ENCODE measurements at regions not wholly inside any gene's neighbourhood (a gene's known extent, or its start where the extent isn't known, plus 50 kb on each side); places are given as distances from the start of the nearest gene placed in this dataset.

DNA sequence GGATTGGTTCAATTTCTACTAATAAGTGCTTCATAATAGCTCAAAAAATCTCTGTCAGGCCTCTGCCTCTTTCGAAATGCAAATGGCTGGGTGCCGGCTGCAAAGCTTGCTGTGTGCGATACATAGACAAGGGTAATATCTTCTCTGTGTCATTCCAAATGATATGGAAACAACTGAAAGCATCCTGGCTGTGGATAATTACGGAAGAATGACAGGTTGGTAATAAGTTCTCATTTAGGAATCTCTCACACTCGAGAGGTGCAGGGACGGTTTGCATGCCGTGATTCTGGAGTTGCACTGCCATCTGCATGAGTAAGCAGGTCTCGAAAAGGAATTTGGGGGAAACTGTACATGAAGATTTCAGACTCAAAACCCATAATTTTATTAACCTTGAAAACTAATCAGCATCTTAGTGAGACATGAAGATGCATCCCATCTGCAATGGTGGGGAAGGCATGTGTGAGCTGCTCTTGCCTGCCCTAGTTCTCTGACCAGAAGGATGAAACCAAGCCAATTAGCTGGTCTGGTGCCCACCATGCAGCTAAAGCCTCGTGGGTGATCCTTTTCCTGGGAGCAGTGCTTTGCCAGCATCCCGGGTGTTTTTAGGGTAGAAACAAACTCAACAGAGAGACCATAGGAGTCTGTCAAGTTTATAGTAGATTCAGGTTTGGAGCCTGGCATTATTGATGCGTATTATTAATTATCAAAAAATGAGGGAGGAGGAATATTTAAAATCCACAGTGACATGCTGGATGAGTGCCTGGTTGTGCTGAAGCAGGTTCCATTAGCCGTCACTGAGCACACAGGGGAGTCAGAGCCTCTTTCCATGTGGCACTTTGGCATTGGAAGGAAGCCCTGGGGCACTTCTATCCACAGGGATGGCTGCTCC is 503.6 kb upstream of the MGMT start:
- H3K27me3 ChIP-seq (ENCODE audit: insufficient read depth) = no peaks in the 10 kb centered on the region
- no peaks in the 10 kb centered on the region for H3F3A ChIP-seq (replicated peaks; ENCODE audit: insufficient read depth)
- no peak overlapping the region for H3K27ac ChIP-seq (ENCODE audit: low read depth in 2 of 2, low read length in 1 of 2)
- H4K20me1 ChIP-seq (ENCODE audit: insufficient read depth) = no peaks in the 10 kb centered on the region
- no peak overlapping the region for H3K4me3 ChIP-seq (ENCODE audit: low read depth in 2 of 2, low read length in 1 of 2)
- ChIA-PET POLR2A (no interaction called here), CTCF (no interaction called here)
- H3K4me1 ChIP-seq (ENCODE audit: control insufficient read depth in 1 of 2, insufficient read depth in 2 of 2, low read depth in 1 of 2, low read length in 1 of 2) = no peaks in the 10 kb centered on the region
- TF ChIP-seq FOXM1 (IDR thresholded peaks at IDR 0.05; ENCODE audit: low read depth) (no peak), FOSL2 (IDR thresholded peaks at IDR 0.05; ENCODE audit: borderline replicate concordance, low read depth) (no peak), JUND (IDR thresholded peaks at IDR 0.05) (no peak), GABPA (IDR thresholded peaks at IDR 0.05; ENCODE audit: low read depth) (no peak), CHD2 (IDR thresholded peaks at IDR 0.05; ENCODE audit: low read length, partially characterized antibody) (no peak), POLR2AphosphoS5 (IDR thresholded peaks at IDR 0.05; ENCODE audit: low read depth, low read length) (no peak), RFX5 (IDR thresholded peaks at IDR 0.05; ENCODE audit: low read length) (no peak), MXI1 (IDR thresholded peaks at IDR 0.05; ENCODE audit: low read depth, low read length) (no peak), REST (IDR thresholded peaks at IDR 0.05; ENCODE audit: low read depth, low read length) (no peak), MEF2A (IDR thresholded peaks at IDR 0.05; ENCODE audit: borderline replicate concordance, low read depth) (no peak), GATA2 (CRISPR knock-in tag; IDR thresholded peaks at IDR 0.05) (no peak)
- TF ChIP-seq, protein P1, sequence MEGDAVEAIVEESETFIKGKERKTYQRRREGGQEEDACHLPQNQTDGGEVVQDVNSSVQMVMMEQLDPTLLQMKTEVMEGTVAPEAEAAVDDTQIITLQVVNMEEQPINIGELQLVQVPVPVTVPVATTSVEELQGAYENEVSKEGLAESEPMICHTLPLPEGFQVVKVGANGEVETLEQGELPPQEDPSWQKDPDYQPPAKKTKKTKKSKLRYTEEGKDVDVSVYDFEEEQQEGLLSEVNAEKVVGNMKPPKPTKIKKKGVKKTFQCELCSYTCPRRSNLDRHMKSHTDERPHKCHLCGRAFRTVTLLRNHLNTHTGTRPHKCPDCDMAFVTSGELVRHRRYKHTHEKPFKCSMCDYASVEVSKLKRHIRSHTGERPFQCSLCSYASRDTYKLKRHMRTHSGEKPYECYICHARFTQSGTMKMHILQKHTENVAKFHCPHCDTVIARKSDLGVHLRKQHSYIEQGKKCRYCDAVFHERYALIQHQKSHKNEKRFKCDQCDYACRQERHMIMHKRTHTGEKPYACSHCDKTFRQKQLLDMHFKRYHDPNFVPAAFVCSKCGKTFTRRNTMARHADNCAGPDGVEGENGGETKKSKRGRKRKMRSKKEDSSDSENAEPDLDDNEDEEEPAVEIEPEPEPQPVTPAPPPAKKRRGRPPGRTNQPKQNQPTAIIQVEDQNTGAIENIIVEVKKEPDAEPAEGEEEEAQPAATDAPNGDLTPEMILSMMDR (IDR thresholded peaks at IDR 0.05) = no peak
- TF ChIP-seq, protein P2, sequence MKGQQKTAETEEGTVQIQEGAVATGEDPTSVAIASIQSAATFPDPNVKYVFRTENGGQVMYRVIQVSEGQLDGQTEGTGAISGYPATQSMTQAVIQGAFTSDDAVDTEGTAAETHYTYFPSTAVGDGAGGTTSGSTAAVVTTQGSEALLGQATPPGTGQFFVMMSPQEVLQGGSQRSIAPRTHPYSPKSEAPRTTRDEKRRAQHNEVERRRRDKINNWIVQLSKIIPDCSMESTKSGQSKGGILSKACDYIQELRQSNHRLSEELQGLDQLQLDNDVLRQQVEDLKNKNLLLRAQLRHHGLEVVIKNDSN (IDR thresholded peaks at IDR 0.05; ENCODE audit: borderline replicate concordance, low read depth) = no peak
- no peak overlapping the region for H3K4me2 ChIP-seq
- WGBS (ENCODE audit: low lambda C conversion rate) = 39% methylated on average over 12 of the region's 12 CpGs
- no peak overlapping the region for H2AFZ ChIP-seq (ENCODE audit: low read depth)
- no peak for DNase-seq
- H3K9ac ChIP-seq = no peak overlapping the region
- H3K9me2 ChIP-seq = no peaks in the 10 kb centered on the region
- no peaks in the 10 kb centered on the region for H3K79me2 ChIP-seq (ENCODE audit: insufficient read depth)
- no peaks in the 10 kb centered on the region for H3K36me3 ChIP-seq (replicated peaks in 1 of 2; ENCODE audit: control insufficient read depth in 1 of 2, insufficient read depth in 2 of 2, low read length in 1 of 2)
- H3K9me3 ChIP-seq = no peaks in the 10 kb centered on the region
